H9 (cell line): ENCODE measurements at regions not wholly inside any gene's neighbourhood (a gene's known extent, or its start where the extent isn't known, plus 50 kb on each side); places are given as distances from the start of the nearest gene placed in this dataset.

Source experiments
- DNase-seq: peaks from one replicate; pipeline ENCODE4 v3.0.0-alpha.2; 2017
- H2AFZ ChIP-seq: one replicate; pipeline ENCODE4 v1.6.1; 2013; ENCODE audit warnings: mild to moderate bottlenecking, low read length, control low read depth, moderate library complexity
- H2AK5ac ChIP-seq: 2 replicates; pipeline ENCODE4 v1.6.1; 2013; ENCODE audit warnings: low read length, control low read depth, mixed read lengths; ENCODE audit not compliant: insufficient read length
- H2BK120ac ChIP-seq: one replicate; pipeline ENCODE4 v1.6.1; 2013; ENCODE audit warnings: low read depth, mild to moderate bottlenecking, low read length, control low read depth, inconsistent platforms; ENCODE audit not compliant: poor library complexity, severe bottlenecking
- H2BK12ac ChIP-seq: 2 replicates; pipeline ENCODE4 v1.6.1; 2013; ENCODE audit warnings: low read length, control low read depth, mixed read lengths, low read depth; ENCODE audit not compliant: insufficient read length
- H2BK15ac ChIP-seq: 2 replicates; pipeline ENCODE4 v1.6.1; 2013; ENCODE audit warnings: low read depth, low read length, control low read depth
- H2BK20ac ChIP-seq: one replicate; pipeline ENCODE4 v1.6.1; 2013; ENCODE audit warnings: low read depth, mild to moderate bottlenecking, low read length, control low read depth, inconsistent platforms; ENCODE audit not compliant: poor library complexity, severe bottlenecking
- H2BK5ac ChIP-seq: 2 replicates; pipeline ENCODE4 v1.6.1; 2013; ENCODE audit warnings: low read length, control low read depth, mixed read lengths; ENCODE audit not compliant: insufficient read length
- H3K14ac ChIP-seq: 2 replicates; pipeline ENCODE4 v1.6.1; 2013; ENCODE audit warnings: low read length, control low read depth; ENCODE audit not compliant: insufficient read depth
- H3K18ac ChIP-seq: 2 replicates; pipeline ENCODE4 v1.6.1; 2013; ENCODE audit warnings: low read depth, mild to moderate bottlenecking, mixed read lengths, low read length, control low read depth; ENCODE audit not compliant: insufficient read length
- H3K23ac ChIP-seq: 2 replicates; pipeline ENCODE4 v1.6.1; 2013; ENCODE audit warnings: low read length, control low read depth, mixed read lengths, low read depth; ENCODE audit not compliant: insufficient read length
- H3K23me2 ChIP-seq: 2 replicates; pipeline ENCODE4 v1.6.1; 2013; ENCODE audit warnings: low read depth, mild to moderate bottlenecking, mixed read lengths, low read length, control low read depth; ENCODE audit not compliant: insufficient read length, poor library complexity, severe bottlenecking
- H3K27ac ChIP-seq: 2 replicates; pipeline ENCODE4 v1.5.1; 2013; ENCODE audit warnings: low read length, control low read depth, mixed read lengths, low read depth; ENCODE audit not compliant: insufficient read length
- H3K27me3 ChIP-seq: 2 replicates; pipeline ENCODE4 v1.6.1; 2013; ENCODE audit warnings: low read length, control low read depth, inconsistent platforms; ENCODE audit not compliant: insufficient read depth
- H3K4ac ChIP-seq: 2 replicates; pipeline ENCODE4 v1.6.1; 2013; ENCODE audit warnings: low read depth, mild to moderate bottlenecking, control low read depth, inconsistent platforms, low read length, moderate library complexity
- H3K4me1 ChIP-seq: 2 replicates; pipeline ENCODE4 v1.6.1; 2013; ENCODE audit warnings: low read length, control low read depth, inconsistent platforms; ENCODE audit not compliant: insufficient read depth
- H3K4me2 ChIP-seq: 2 replicates; pipeline ENCODE4 v1.6.1; 2013; ENCODE audit warnings: low read length, control low read depth, mixed read lengths; ENCODE audit not compliant: insufficient read length, insufficient read depth
- H3K56ac ChIP-seq: 2 replicates; pipeline ENCODE4 v1.6.1; 2013; ENCODE audit warnings: low read depth, mild to moderate bottlenecking, mixed read lengths, low read length, control low read depth; ENCODE audit not compliant: insufficient read length
- H3K79me1 ChIP-seq: 2 replicates; pipeline ENCODE4 v1.6.1; 2013; ENCODE audit warnings: low read depth, mild to moderate bottlenecking, moderate library complexity, low read length, control low read depth, inconsistent platforms; ENCODE audit not compliant: insufficient read depth, poor library complexity, severe bottlenecking
- H3K79me2 ChIP-seq: 2 replicates; pipeline ENCODE4 v1.6.1; 2013; ENCODE audit warnings: low read length, control low read depth, inconsistent platforms; ENCODE audit not compliant: insufficient read depth
- H3K9ac ChIP-seq: 2 replicates; pipeline ENCODE4 v1.6.1; 2013; ENCODE audit warnings: low read length, control low read depth, mixed read lengths; ENCODE audit not compliant: insufficient read length; ENCODE audit errors: extremely low read depth
- H3K9me3 ChIP-seq: one replicate; pipeline ENCODE4 v1.6.1; 2013; ENCODE audit warnings: low read depth, low read length, inconsistent platforms; ENCODE audit not compliant: control insufficient read depth
- H3T11ph ChIP-seq: one replicate; pipeline ENCODE4 v1.6.1; 2013; ENCODE audit warnings: mild to moderate bottlenecking, low read length, control low read depth, inconsistent platforms
- H4K20me1 ChIP-seq: one replicate; pipeline ENCODE4 v1.6.1; 2013; ENCODE audit not compliant: control insufficient read depth, insufficient read length, insufficient read depth
- H4K5ac ChIP-seq: 2 replicates; pipeline ENCODE4 v1.6.1; 2013; ENCODE audit warnings: low read depth, mild to moderate bottlenecking, mixed read lengths, low read length, control low read depth; ENCODE audit not compliant: insufficient read length
- H4K8ac ChIP-seq: replicated peaks from 2 replicates; pipeline ENCODE4 v1.6.1; 2013; ENCODE audit warnings: low read length, control low read depth, mixed read lengths, low read depth; ENCODE audit not compliant: insufficient read length
- H4K91ac ChIP-seq: 2 replicates; pipeline ENCODE4 v1.6.1; 2013; ENCODE audit warnings: low read depth, mild to moderate bottlenecking, moderate library complexity, mixed read lengths, low read length, control low read depth; ENCODE audit not compliant: insufficient read length
- H3K27ac Mint-ChIP-seq, 3 experiments: 2 replicates in 2 of 3; 3 replicates in 1 of 3; pipeline ENCODE4 v1.8.0; 2020 to 2021; ENCODE audit warnings: mixed read lengths in 3 of 3, mild to moderate bottlenecking in 1 of 3, moderate library complexity in 1 of 3
- H3K27me3 Mint-ChIP-seq: 2 replicates; pipeline ENCODE4 v1.8.0; 2021; ENCODE audit warnings: low read depth, mild to moderate bottlenecking, moderate library complexity, mixed read lengths
- H3K36me3 Mint-ChIP-seq, 3 experiments: 2 replicates in 2 of 3; 3 replicates in 1 of 3; pipeline ENCODE4 v1.8.0; 2020 to 2021; ENCODE audit warnings: low read depth in 3 of 3, mixed read lengths in 3 of 3; ENCODE audit not compliant: insufficient read depth in 1 of 3
- H3K4me1 Mint-ChIP-seq, 2 experiments: 2 replicates each; pipeline ENCODE4 v1.8.0; 2020; ENCODE audit warnings: mixed read lengths in 2 of 2
- H3K4me3 Mint-ChIP-seq, 2 experiments: 2 replicates in 1 of 2; 3 replicates in 1 of 2; pipeline ENCODE4 v1.8.0; 2020 to 2021; ENCODE audit warnings: mild to moderate bottlenecking in 2 of 2, mixed read lengths in 2 of 2, moderate library complexity in 1 of 2
- H3K9me3 Mint-ChIP-seq, 2 experiments: 2 replicates in 1 of 2; 3 replicates in 1 of 2; pipeline ENCODE4 v1.8.0; 2020; ENCODE audit warnings: mild to moderate bottlenecking in 2 of 2, mixed read lengths in 2 of 2, moderate library complexity in 1 of 2
- CTCF ChIP-seq: fragments of 200-600 bp; sonication (generic); conservative IDR thresholded peaks from 3 replicates; pipeline ENCODE4 v1.8.0; 2021; ENCODE audit warnings: antibody characterized with exemption, mild to moderate bottlenecking
- WGBS: extraction: QIAGEN DNeasy Blood & Tissue Kit; methylation state at CpG from one replicate; pipeline ENCODE4 v1.1.7; 2013; ENCODE audit warnings: missing lambda C conversion rate, low lambda C conversion rate, mixed read lengths; ENCODE audit not compliant: insufficient read length; ENCODE audit errors: extremely low coverage; 5-methylcytosine and 5-hydroxymethylcytosine counted together

- no CpG with 5 or more reads among the region's 3 CpGs for WGBS
- H3K4me1 Mint-ChIP-seq, result peaks cover 8 to 9% of the 10 kb centered on the region in 2 experiments
- H3K79me1 ChIP-seq, result no peaks in the 10 kb centered on the region
- peaks cover 14% of the 10 kb centered on the region in 2 experiments for H3K9me3 Mint-ChIP-seq
- H3K36me3 Mint-ChIP-seq, result peaks cover 2 to 15% (median 3%) of the 10 kb centered on the region in 3 experiments; a peak in 6 of 7 replicates
- no peak overlapping the region for H3K4me3 Mint-ChIP-seq
- no peak overlapping the region for H2BK20ac ChIP-seq
- no peaks in the 10 kb centered on the region for H3K23me2 ChIP-seq
- H3K79me2 ChIP-seq, result no peaks in the 10 kb centered on the region
- H3K56ac ChIP-seq, result no peak overlapping the region
- no peak overlapping the region for H3T11ph ChIP-seq
- no peak overlapping the region for H3K14ac ChIP-seq
- no peak overlapping the region for H3K18ac ChIP-seq
- H3K9ac ChIP-seq, result no peak overlapping the region
- no peaks in the 10 kb centered on the region for H3K9me3 ChIP-seq
- H3K27me3 Mint-ChIP-seq, result no peaks in the 10 kb centered on the region; the same call in 1 of the 2 replicates
- no peak overlapping the region for H3K4ac ChIP-seq
- DNase-seq, result no peak
- no peaks in the 10 kb centered on the region for H3K27me3 ChIP-seq
- H3K4me2 ChIP-seq, result no peak overlapping the region
- no peak overlapping the region for H3K23ac ChIP-seq
- no peak overlapping the region for H2BK5ac ChIP-seq
- H3K27ac ChIP-seq, result no peak overlapping the region
- H2BK15ac ChIP-seq, result no peak overlapping the region
- H2AFZ ChIP-seq, result no peak overlapping the region
- no peak overlapping the region for H3K27ac Mint-ChIP-seq
- H4K5ac ChIP-seq, result no peak overlapping the region
- TF ChIP-seq CTCF, result no peak
- no peak overlapping the region for H2BK120ac ChIP-seq
- H4K8ac ChIP-seq, result no peak overlapping the region
- H4K20me1 ChIP-seq, result no peaks in the 10 kb centered on the region
- H2AK5ac ChIP-seq, result no peak overlapping the region
- no peak overlapping the region for H4K91ac ChIP-seq
- H3K4me1 ChIP-seq, result no peaks in the 10 kb centered on the region
- H2BK12ac ChIP-seq, result no peak overlapping the region
These were observed 488.1 kb upstream of the HTR2C start for GRCh38 chrX:114095789-114096188.
